Smooth muscle cell (in vitro differentiated cells): ENCODE measurements at regions not wholly inside any gene's neighbourhood (a gene's known extent, or its start where the extent isn't known, plus 50 kb on each side); places are given as distances from the start of the nearest gene placed in this dataset.

Experiments used
- DNase-seq: peaks from one replicate; lab custom pipeline; 2025; ENCODE audit not compliant: unreplicated experiment; lab: John Stamatoyannopoulos, UW
- H2AFZ ChIP-seq: fragments of 200-600 bp; sonication (generic); 2 replicates; pipeline ENCODE4 v1.6.0; 2016; ENCODE audit warnings: antibody characterized with exemption, low read depth, mild to moderate bottlenecking
- H3F3A ChIP-seq: fragments of 200-600 bp; sonication (generic); 2 replicates; pipeline ENCODE4 v1.6.0; 2017; ENCODE audit warnings: antibody characterized with exemption, low read depth
- H3K27ac ChIP-seq: fragments of 200-600 bp; sonication (generic); 2 replicates; pipeline ENCODE4 v1.5.1; 2016; ENCODE audit warnings: low read depth, mild to moderate bottlenecking
- H3K27me3 ChIP-seq: fragments of 200-600 bp; sonication (generic); 2 replicates; pipeline ENCODE4 v1.6.1; 2016; ENCODE audit warnings: low read depth, mild to moderate bottlenecking
- H3K36me3 ChIP-seq: fragments of 200-600 bp; sonication (generic); 2 replicates; pipeline ENCODE4 v1.5.1; 2016; ENCODE audit warnings: low read depth
- H3K4me1 ChIP-seq: fragments of 200-600 bp; sonication (generic); 2 replicates; pipeline ENCODE4 v1.5.1; 2016; ENCODE audit warnings: low read depth
- H3K4me2 ChIP-seq: fragments of 200-600 bp; sonication (generic); 2 replicates; pipeline ENCODE4 v1.6.0; 2016; ENCODE audit warnings: mild to moderate bottlenecking
- H3K4me3 ChIP-seq: fragments of 200-600 bp; sonication (generic); 2 replicates; pipeline ENCODE4 v1.5.1; 2016; ENCODE audit warnings: mild to moderate bottlenecking
- H3K79me2 ChIP-seq: fragments of 200-600 bp; sonication (generic); 2 replicates; pipeline ENCODE4 v1.6.0; 2016; ENCODE audit warnings: low read depth, mild to moderate bottlenecking
- H3K9ac ChIP-seq: fragments of 200-600 bp; sonication (generic); 2 replicates; pipeline ENCODE4 v1.6.0; 2016; ENCODE audit warnings: low read depth
- H3K9me3 ChIP-seq: fragments of 200-600 bp; sonication (generic); replicated peaks from 2 replicates; pipeline ENCODE4 v1.5.1; 2016; ENCODE audit warnings: low read depth
- H4K20me1 ChIP-seq: fragments of 200-600 bp; sonication (generic); 2 replicates; pipeline ENCODE4 v1.6.0; 2016; ENCODE audit warnings: low read depth
- CTCF ChIP-seq: fragments of 200-600 bp; sonication (generic); IDR thresholded peaks from 2 replicates; pipeline ENCODE4 v1.5.1; 2017; ENCODE audit warnings: borderline replicate concordance, mild to moderate bottlenecking, antibody characterized with exemption; ENCODE audit not compliant: insufficient read depth, poor library complexity, severe bottlenecking
- WGBS: methylation state at CpG from one replicate; pipeline ENCODE4 v1.1.7; 2016; ENCODE audit warnings: low lambda C conversion rate; 5-methylcytosine and 5-hydroxymethylcytosine counted together

GRCh38 chr15:70196372-70197316 lies 98.9 kb upstream of the TLE3 start:
- no peak overlapping the region for H2AFZ ChIP-seq
- H4K20me1 ChIP-seq = no peaks in the 10 kb centered on the region

GRCh38 chr15:70195587-70196305 lies 98.0 kb upstream of the TLE3 start:
- Histone ChIP-seq H2AFZ (no peak overlapping the region), H3K9me3 (no peaks in the 10 kb centered on the region)

More at GRCh38 chr15:70196372-70197316, 98.9 kb upstream of the TLE3 start:
- DNase-seq = peak; percentile 36
- H3K4me2 ChIP-seq = peak overlapping the region; percentile 70
- no peak overlapping the region for H3K4me3 ChIP-seq
- H3F3A ChIP-seq = peaks cover 25% of the 10 kb centered on the region
- no peak for TF ChIP-seq CTCF
- H3K36me3 ChIP-seq = no peaks in the 10 kb centered on the region
- no peaks in the 10 kb centered on the region for H3K9me3 ChIP-seq
- no peaks in the 10 kb centered on the region for H3K79me2 ChIP-seq
- 15% methylated on average over 21 of the region's 21 CpGs for WGBS
- H3K4me1 ChIP-seq = peaks cover 30% of the 10 kb centered on the region
- H3K9ac ChIP-seq = peak overlapping the region; percentile 90
- H3K27ac ChIP-seq = peak overlapping the region; percentile 99
- no peaks in the 10 kb centered on the region for H3K27me3 ChIP-seq

GRCh38 chr15:70195171-70195570 lies 97.5 kb upstream of the TLE3 start:
- Histone ChIP-seq H3K4me1 (peaks cover 30% of the 10 kb centered on the region), H3K27ac (peak overlapping the region; percentile 99), H3K79me2 (no peaks in the 10 kb centered on the region), H4K20me1 (no peaks in the 10 kb centered on the region), H3K9me3 (no peaks in the 10 kb centered on the region), H3K9ac (peak overlapping the region; percentile 78), H3K4me3 (no peak overlapping the region), H3K27me3 (no peaks in the 10 kb centered on the region), H3K4me2 (peak overlapping the region; percentile 13), H3F3A (peaks cover 25% of the 10 kb centered on the region), H3K36me3 (no peaks in the 10 kb centered on the region), H2AFZ (no peak overlapping the region)
- WGBS = 77% methylated on average over 7 of the region's 7 CpGs
- DNase-seq = no peak
- TF ChIP-seq CTCF = no peak

More at GRCh38 chr15:70195587-70196305, 98.0 kb upstream of the TLE3 start:
- peaks cover 25% of the 10 kb centered on the region for H3F3A ChIP-seq
- peak overlapping the region; percentile 70 for H3K4me2 ChIP-seq
- H3K27me3 ChIP-seq = no peaks in the 10 kb centered on the region
- H3K79me2 ChIP-seq = no peaks in the 10 kb centered on the region
- TF ChIP-seq CTCF = no peak
- H3K4me3 ChIP-seq = no peak overlapping the region
- H4K20me1 ChIP-seq = no peaks in the 10 kb centered on the region
- H3K36me3 ChIP-seq = no peaks in the 10 kb centered on the region
- H3K9ac ChIP-seq = peak overlapping the region; percentile 78
- 35% methylated on average over 13 of the region's 13 CpGs for WGBS
- H3K4me1 ChIP-seq = peaks cover 30% of the 10 kb centered on the region
- H3K27ac ChIP-seq = peak overlapping the region; percentile 99
- peak; percentile 58 for DNase-seq
